WI38 (cell line): ENCODE measurements at regions not wholly inside any gene's neighbourhood (a gene's known extent, or its start where the extent isn't known, plus 50 kb on each side); places are given as distances from the start of the nearest gene placed in this dataset.

Experiments
- H3K4me3 ChIP-seq: 2 replicates; pipeline ENCODE4 v1.5.1; 2011; ENCODE audit warnings: low read depth, mild to moderate bottlenecking, control low read depth, low read length
- CTCF ChIP-seq: IDR thresholded peaks from 2 replicates; pipeline ENCODE4 v1.5.1; 2012; ENCODE audit warnings: low read depth, mild to moderate bottlenecking, control low read depth, low read length

DNA sequence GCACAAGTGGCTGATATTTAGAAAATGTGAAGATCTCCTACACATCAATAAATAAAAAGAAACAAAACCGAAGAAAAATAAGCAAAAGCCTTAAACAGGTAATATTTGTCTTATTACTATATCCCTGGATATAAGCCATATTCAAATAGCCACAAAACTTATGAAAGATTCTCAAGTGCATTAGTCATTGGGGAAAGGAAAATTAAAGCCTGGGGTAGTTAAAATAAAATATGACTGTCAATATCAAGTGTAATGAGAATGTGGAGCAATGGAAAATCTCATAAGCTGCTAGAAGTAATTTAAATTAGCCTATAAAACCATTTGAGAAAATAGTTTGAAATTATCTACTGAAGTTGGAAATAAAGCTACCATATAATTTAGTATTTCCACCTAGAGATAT is 399.9 kb downstream of the GASK1B start:
- no peak overlapping the region for H3K4me3 ChIP-seq
- TF ChIP-seq CTCF = no peak

DNA sequence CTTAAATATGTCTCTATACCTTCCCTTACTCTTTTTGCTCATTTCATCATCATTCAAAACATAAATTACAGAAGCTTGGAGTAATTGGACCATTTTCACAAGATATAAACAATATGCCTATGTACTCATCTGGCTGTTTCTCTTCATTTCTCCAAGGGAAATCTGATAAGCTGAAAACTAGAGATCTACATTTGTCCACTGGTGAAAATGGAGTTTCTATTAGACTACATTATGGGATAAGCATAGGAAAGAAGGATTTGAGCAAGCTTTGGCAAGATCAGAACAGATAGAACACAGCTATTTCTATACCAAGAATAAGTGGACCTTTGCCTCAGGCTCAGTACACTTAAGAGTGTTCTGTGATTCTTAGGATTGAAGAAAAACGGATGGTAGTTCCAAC is 404.4 kb downstream of the GASK1B start:
- no peak for TF ChIP-seq CTCF
- no peak overlapping the region for H3K4me3 ChIP-seq

DNA sequence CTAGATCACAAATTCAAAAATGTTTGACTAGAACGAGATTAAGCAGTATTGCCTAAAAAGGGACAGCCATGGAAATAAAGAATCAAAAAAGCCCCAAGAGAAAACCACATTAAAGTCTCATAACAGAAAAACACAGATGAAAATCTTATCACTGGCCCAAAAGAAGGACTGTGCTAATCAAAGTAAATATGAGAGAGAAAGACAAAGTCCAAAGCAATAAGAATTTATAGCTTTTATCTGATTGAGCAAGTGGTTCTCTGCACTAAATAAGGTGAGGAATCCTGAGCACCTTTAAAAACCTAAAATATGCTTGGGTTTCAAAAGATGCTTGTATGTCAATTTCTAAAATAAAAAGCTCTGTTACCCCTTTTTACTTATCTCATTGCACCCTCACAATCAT is 409.3 kb downstream of the GASK1B start:
- no peak for TF ChIP-seq CTCF
- no peak overlapping the region for H3K4me3 ChIP-seq

DNA sequence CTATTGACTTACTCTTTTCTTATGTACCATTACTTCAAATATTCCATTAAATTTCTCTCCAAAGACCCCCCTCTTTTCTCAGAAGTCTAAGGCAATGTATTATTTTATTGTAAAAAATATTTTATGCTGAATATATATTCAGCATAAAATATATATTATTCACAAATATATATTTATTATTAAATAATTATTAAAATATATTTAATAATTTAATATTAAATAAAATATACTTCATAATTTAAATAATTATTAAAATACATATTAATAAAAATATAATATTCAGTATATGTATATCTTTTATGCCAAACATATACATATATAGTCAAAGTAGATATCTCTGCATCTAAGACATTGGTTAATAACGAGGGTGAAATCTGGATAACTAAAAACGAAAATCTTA is 418.4 kb downstream of the GASK1B start:
- no peak for TF ChIP-seq CTCF
- H3K4me3 ChIP-seq = no peak overlapping the region

GRCh38 chr4:157751631-157752030 is 421.2 kb downstream of the GASK1B start:
- TF ChIP-seq CTCF = no peak
- H3K4me3 ChIP-seq = no peak overlapping the region

DNA sequence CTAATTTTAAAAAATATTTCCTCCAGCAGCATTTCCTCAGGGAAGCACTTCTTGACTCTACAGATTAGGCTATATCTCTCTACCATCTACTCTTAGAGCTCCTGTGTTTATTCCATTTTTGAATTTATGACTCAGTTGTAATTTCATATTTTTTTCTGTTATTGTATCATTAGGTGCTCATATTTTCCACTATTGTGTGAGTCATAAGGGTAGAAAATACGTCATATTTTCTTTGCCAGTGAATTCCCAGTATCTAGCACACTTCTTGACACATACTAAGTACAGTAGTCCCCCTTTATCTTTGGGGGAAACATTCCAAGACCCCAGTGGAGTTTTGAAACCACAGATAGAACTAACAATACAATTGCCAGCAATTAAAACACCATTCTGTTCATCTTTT is 431.2 kb downstream of the GASK1B start:
- TF ChIP-seq CTCF = no peak
- H3K4me3 ChIP-seq = no peak overlapping the region

DNA sequence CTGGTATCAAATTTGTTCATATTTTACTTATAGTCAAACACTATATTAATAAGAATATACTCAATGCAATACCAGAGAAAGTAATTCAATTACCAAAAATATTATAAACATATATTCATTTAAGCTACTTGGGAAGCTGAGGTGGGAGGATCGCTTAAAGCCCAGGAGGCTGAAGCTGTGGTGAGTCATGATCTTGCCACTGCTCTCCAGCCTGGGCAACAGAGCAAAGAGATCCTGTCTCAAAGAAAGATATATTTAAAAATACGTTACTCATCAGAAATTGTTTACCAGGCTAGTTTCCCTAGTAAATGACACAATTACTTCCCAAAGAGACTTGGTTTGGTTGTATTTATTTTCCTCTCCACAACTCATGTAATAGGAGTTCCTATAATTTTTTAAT is 433.6 kb downstream of the GASK1B start:
- TF ChIP-seq CTCF = no peak
- H3K4me3 ChIP-seq = no peak overlapping the region
